OCI-LY3 (cell line): ENCODE measurements at regions not wholly inside any gene's neighbourhood (a gene's known extent, or its start where the extent isn't known, plus 50 kb on each side); places are given as distances from the start of the nearest gene placed in this dataset.

Experiments
- H2AFZ ChIP-seq: fragments of 200-600, 300-600 bp; shearing (Covaris generic); 2 replicates; pipeline ENCODE4 v1.6.0; 2014; ENCODE audit warnings: antibody characterized with exemption, low read depth, low read length
- H3K27ac ChIP-seq: fragments of 200-600, 300-600 bp; sonication (generic); 2 replicates; pipeline ENCODE4 v1.5.1; 2014; ENCODE audit warnings: mild to moderate bottlenecking, low read length, moderate library complexity, mixed read lengths
- H3K27me3 ChIP-seq: fragments of 200-600, 300-600 bp; sonication (generic); 2 replicates; pipeline ENCODE4 v1.6.1; 2014; ENCODE audit warnings: low read depth, low read length, mixed read lengths
- H3K36me3 ChIP-seq: fragments of 200-600, 300-600 bp; sonication (generic); replicated peaks from 2 replicates; pipeline ENCODE3; 2014; ENCODE audit warnings: low read depth, low read length, mixed read lengths
- H3K4me1 ChIP-seq: fragments of 300-600, 200-600 bp; sonication (generic); 2 replicates; pipeline ENCODE4 v1.6.1; 2014; ENCODE audit warnings: low read length, mixed read lengths
- H3K4me2 ChIP-seq: fragments of 200-600, 300-600 bp; sonication (generic); 2 replicates; pipeline ENCODE4 v1.6.1; 2014; ENCODE audit warnings: low read length, mixed read lengths
- H3K4me3 ChIP-seq: fragments of 300-600, 200-600 bp; sonication (generic); 2 replicates; pipeline ENCODE4 v1.5.1; 2014; ENCODE audit warnings: antibody characterized with exemption, mild to moderate bottlenecking, low read length, moderate library complexity
- H3K79me2 ChIP-seq: fragments of 300-600, 200-600 bp; shearing (Covaris generic); 2 replicates; pipeline ENCODE4 v1.6.1; 2014; ENCODE audit warnings: mild to moderate bottlenecking, low read length, mixed read lengths
- H3K9ac ChIP-seq: fragments of 300-600, 200-600 bp; shearing (Covaris generic); 2 replicates; pipeline ENCODE4 v1.6.0; 2014; ENCODE audit warnings: mild to moderate bottlenecking, low read length, moderate library complexity
- H3K9me3 ChIP-seq: fragments of 200-600, 300-600 bp; shearing (Covaris generic); 2 replicates; pipeline ENCODE4 v1.6.1; 2014; ENCODE audit warnings: low read length, mixed read lengths; ENCODE audit not compliant: insufficient read depth
- H4K20me1 ChIP-seq: fragments of 200-600, 300-600 bp; sonication (generic); 2 replicates; pipeline ENCODE4 v1.6.1; 2016; ENCODE audit warnings: low read length, mixed read lengths; ENCODE audit not compliant: insufficient read depth
- CTCF ChIP-seq: fragments of 200-600, 300-600 bp; sonication (generic); IDR thresholded peaks from 2 replicates; pipeline ENCODE4 v1.5.1; 2014; ENCODE audit warnings: antibody characterized with exemption, low read length, low read depth
- EZH2phosphoT487 ChIP-seq: fragments of 200-600 bp; shearing (Covaris generic); IDR thresholded peaks from 2 replicates; pipeline ENCODE4 v1.6.1; 2018; ENCODE audit warnings: antibody characterized with exemption, mixed run types, low read depth

DNA sequence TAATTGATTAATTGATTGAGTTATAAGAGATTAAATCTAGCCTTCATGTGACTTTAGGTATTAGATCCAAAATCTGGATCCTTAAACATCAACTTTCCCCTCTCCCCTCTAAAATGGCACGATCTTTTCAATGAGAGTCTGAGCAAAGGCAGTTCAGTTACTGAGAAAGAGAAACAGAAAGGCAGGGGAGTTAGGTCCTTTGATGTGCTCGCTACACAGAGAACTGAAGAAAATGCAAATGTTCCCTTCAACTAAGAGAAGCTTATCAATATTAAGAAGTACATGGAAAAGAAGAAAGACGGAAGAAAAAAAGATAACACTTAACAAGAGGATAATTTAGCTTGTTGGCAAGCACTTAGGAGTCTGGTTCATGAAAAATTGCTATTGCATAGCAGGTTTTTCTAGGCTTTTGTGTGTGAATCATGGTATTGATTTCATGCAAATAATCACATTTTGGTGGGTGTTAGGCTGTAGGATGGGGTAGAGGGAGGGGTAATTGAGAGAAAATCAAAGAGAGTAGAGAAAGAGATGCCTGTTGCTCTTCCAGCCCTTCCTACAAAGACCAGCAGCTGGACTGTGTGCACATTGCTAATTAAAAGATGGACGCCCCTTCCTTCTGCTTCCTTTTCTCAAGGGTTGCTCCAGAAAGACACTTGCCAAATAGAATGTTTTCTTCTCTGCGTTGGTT, 307.6 kb upstream of the PLXNA2 start:
- Histone ChIP-seq H3K27ac (no peak overlapping the region), H3K9me3 (no peaks in the 10 kb centered on the region), H3K9ac (no peak overlapping the region), H3K27me3 (peaks cover 24% of the 10 kb centered on the region), H3K79me2 (no peaks in the 10 kb centered on the region), H2AFZ (no peak overlapping the region), H3K4me3 (no peak overlapping the region), H3K4me1 (no peaks in the 10 kb centered on the region), H3K4me2 (no peak overlapping the region), H4K20me1 (no peaks in the 10 kb centered on the region), H3K36me3 (no peaks in the 10 kb centered on the region)
- TF ChIP-seq EZH2phosphoT487 (no peak), CTCF (no peak)

- H4K20me1 ChIP-seq: no peaks in the 10 kb centered on the region
- H3K4me3 ChIP-seq: no peak overlapping the region
- H3K9ac ChIP-seq: no peak overlapping the region
- no peak overlapping the region for H3K4me2 ChIP-seq
- H2AFZ ChIP-seq: no peak overlapping the region
- H3K36me3 ChIP-seq: no peaks in the 10 kb centered on the region
- H3K79me2 ChIP-seq: no peaks in the 10 kb centered on the region
- H3K4me1 ChIP-seq: no peaks in the 10 kb centered on the region
- peaks cover 21% of the 10 kb centered on the region for H3K27me3 ChIP-seq
- H3K27ac ChIP-seq: no peak overlapping the region
- no peaks in the 10 kb centered on the region for H3K9me3 ChIP-seq
- no peak for TF ChIP-seq CTCF
- TF ChIP-seq EZH2phosphoT487: no peak
Measured at GRCh38 chr1:208552928-208553327, 308.7 kb upstream of the PLXNA2 start.

GRCh38 chr1:208556461-208556860, 312.3 kb upstream of the PLXNA2 start:
- H3K27ac ChIP-seq: no peak overlapping the region
- no peak for TF ChIP-seq CTCF
- no peak for TF ChIP-seq EZH2phosphoT487

GRCh38 chr1:208557046-208557722, 313.0 kb upstream of the PLXNA2 start:
- Histone ChIP-seq H3K4me1 (no peaks in the 10 kb centered on the region), H3K4me2 (no peak overlapping the region), H2AFZ (no peak overlapping the region), H3K27ac (no peak overlapping the region), H3K9me3 (no peaks in the 10 kb centered on the region), H3K27me3 (peaks cover 32% of the 10 kb centered on the region), H3K9ac (no peak overlapping the region), H3K36me3 (no peaks in the 10 kb centered on the region), H4K20me1 (no peaks in the 10 kb centered on the region), H3K4me3 (no peak overlapping the region), H3K79me2 (no peaks in the 10 kb centered on the region)
- TF ChIP-seq CTCF (no peak), EZH2phosphoT487 (no peak)

More at GRCh38 chr1:208556461-208556860, 312.3 kb upstream of the PLXNA2 start:
- peaks cover 32% of the 10 kb centered on the region for H3K27me3 ChIP-seq
- no peaks in the 10 kb centered on the region for H3K4me1 ChIP-seq
- no peaks in the 10 kb centered on the region for H4K20me1 ChIP-seq
- H2AFZ ChIP-seq: no peak overlapping the region
- no peak overlapping the region for H3K9ac ChIP-seq
- no peaks in the 10 kb centered on the region for H3K9me3 ChIP-seq
- no peaks in the 10 kb centered on the region for H3K79me2 ChIP-seq
- no peaks in the 10 kb centered on the region for H3K36me3 ChIP-seq
- no peak overlapping the region for H3K4me3 ChIP-seq
- H3K4me2 ChIP-seq: no peak overlapping the region
